AG09319 (cell line): ENCODE measurements at regions not wholly inside any gene's neighbourhood (a gene's known extent, or its start where the extent isn't known, plus 50 kb on each side); places are given as distances from the start of the nearest gene placed in this dataset.

Experiments
- DNase-seq: peaks from one replicate; pipeline ENCODE4 v3.0.0-alpha.2; 2010; ENCODE audit warnings: low read depth; ENCODE audit errors: extremely low read depth
- CTCF ChIP-seq: IDR thresholded peaks from 2 replicates; pipeline ENCODE4 v1.5.1; 2011; ENCODE audit warnings: low read depth, mild to moderate bottlenecking, inconsistent platforms, low read length, moderate library complexity

GRCh38 chr1:30645807-30646206, 77.6 kb downstream of the MATN1 start:
- DNase-seq = no peak
- no peak for TF ChIP-seq CTCF

GRCh38 chr1:30642391-30643120, 80.8 kb downstream of the MATN1 start:
- DNase-seq = no peak
- TF ChIP-seq CTCF = no peak

GRCh38 chr1:30641572-30642353, 81.6 kb downstream of the MATN1 start:
- no peak for TF ChIP-seq CTCF
- DNase-seq = no peak

GRCh38 chr1:30639881-30640452, 83.4 kb downstream of the MATN1 start:
- no peak for TF ChIP-seq CTCF
- DNase-seq = no peak

GRCh38 chr1:30638811-30639210, 84.6 kb downstream of the MATN1 start:
- DNase-seq = no peak
- no peak for TF ChIP-seq CTCF

GRCh38 chr1:30638086-30638485, 85.3 kb downstream of the MATN1 start:
- no peak for TF ChIP-seq CTCF
- DNase-seq = no peak

- TF ChIP-seq CTCF = no peak
- no peak for DNase-seq
Measured at GRCh38 chr1:30637183-30637980, 86.0 kb downstream of the MATN1 start.
